PC-3 (cell line): ENCODE measurements at regions not wholly inside any gene's neighbourhood (a gene's known extent, or its start where the extent isn't known, plus 50 kb on each side); places are given as distances from the start of the nearest gene placed in this dataset.

Source experiments
- ATAC-seq: fragments of 200-7000 bp; cut with Tn5 transposase; 2 replicates; pipeline ENCODE4 v1.9.1; 2020; ENCODE audit warnings: mild to moderate bottlenecking, moderate library complexity
- BruUV-seq: library from RNA; stranded (reverse); fragments of 400-500 nt; replicated peaks from 2 replicates; lab custom pipeline; 2021; lab: Mats Ljungman, UMichigan
- CTCF ChIA-PET: fragments of 300-600 bp; sonication (Branson Sonifier 250); formaldehyde crosslinking; loops from one replicate; lab custom pipeline; 2022; ENCODE audit warnings: antibody characterized with exemption; lab: Charles Lee
- POLR2A ChIA-PET: fragments of 300-600 bp; sonication (Branson Sonifier 250); formaldehyde crosslinking; loops from one replicate; lab custom pipeline; 2022; ENCODE audit warnings: antibody characterized with exemption; ENCODE audit not compliant: unreplicated experiment; lab: Charles Lee
- DNase-seq: peaks from one replicate; pipeline ENCODE4 v3.0.0-alpha.2; 2015
- H2AFZ ChIP-seq: fragments of 300-600 bp; sonication (generic); 2 replicates; pipeline ENCODE4 v1.6.0; 2016; ENCODE audit warnings: antibody characterized with exemption, low read length
- H3F3A ChIP-seq: fragments of 300-600 bp; sonication (generic); one replicate; pipeline ENCODE4 v1.6.0; 2017; ENCODE audit warnings: antibody characterized with exemption, low read length, control low read depth, mild to moderate bottlenecking; ENCODE audit not compliant: unreplicated experiment
- H3K27ac ChIP-seq: fragments of 300-600 bp; sonication (generic); 2 replicates; pipeline ENCODE4 v1.5.1; 2016; ENCODE audit warnings: mild to moderate bottlenecking, low read length
- H3K27me3 ChIP-seq: fragments of 300-600 bp; sonication (generic); 2 replicates; pipeline ENCODE4 v1.6.1; 2016; ENCODE audit warnings: low read length, mixed read lengths
- H3K36me3 ChIP-seq: fragments of 300-600 bp; sonication (generic); 2 replicates; pipeline ENCODE4 v1.6.1; 2016; ENCODE audit warnings: low read depth, mixed run types, low read length, mixed read lengths
- H3K4me1 ChIP-seq: fragments of 300-600 bp; sonication (generic); 2 replicates; pipeline ENCODE4 v1.5.1; 2016; ENCODE audit warnings: low read length; ENCODE audit not compliant: insufficient read depth
- H3K4me2 ChIP-seq: fragments of 300-600 bp; sonication (generic); 2 replicates; pipeline ENCODE4 v1.6.0; 2016; ENCODE audit warnings: low read length
- H3K4me3 ChIP-seq: fragments of 300-600 bp; sonication (generic); 2 replicates; pipeline ENCODE4 v1.5.1; 2016; ENCODE audit warnings: mild to moderate bottlenecking, low read length, mixed read lengths
- H3K79me2 ChIP-seq: fragments of 300-600 bp; sonication (generic); 2 replicates; pipeline ENCODE4 v1.6.1; 2017; ENCODE audit warnings: low read length, mixed read lengths
- H3K9ac ChIP-seq: fragments of 300-600 bp; sonication (generic); 2 replicates; pipeline ENCODE4 v1.6.0; 2016; ENCODE audit warnings: mild to moderate bottlenecking, low read length
- H3K9me2 ChIP-seq: fragments of 300-600 bp; sonication (generic); replicated peaks from 2 replicates; pipeline ENCODE4 v1.6.1; 2016; ENCODE audit warnings: mixed run types, low read length, mixed read lengths
- H3K9me3 ChIP-seq: fragments of 300-600 bp; sonication (generic); 2 replicates; pipeline ENCODE4 v1.6.1; 2016; ENCODE audit warnings: low read length, mixed read lengths
- H4K20me1 ChIP-seq: fragments of 300-600 bp; sonication (generic); 2 replicates; pipeline ENCODE4 v1.6.1; 2016; ENCODE audit warnings: low read length, mixed read lengths
- EZH2 ChIP-seq: fragments of 300-600 bp; sonication (generic); IDR thresholded peaks from one replicate; pipeline ENCODE4 v1.6.1; 2017; ENCODE audit warnings: antibody characterized with exemption, mild to moderate bottlenecking, low read length; ENCODE audit not compliant: unreplicated experiment
- EZH2phosphoT487 ChIP-seq: fragments of 300-600 bp; sonication (generic); IDR thresholded peaks from 2 replicates; pipeline ENCODE4 v1.6.1; 2018; ENCODE audit warnings: mild to moderate bottlenecking, antibody characterized with exemption, low read length, borderline replicate concordance
- intact Hi-C: fragments of 100-400 bp; cut with micrococcal nuclease; formaldehyde crosslinking; loops from 2 replicates; pipeline ENCODE4 v1.9.0; 2023
- TF ChIP-seq, protein P1 (sequence below): fragments of 300-600 bp; sonication (generic); conservative IDR thresholded peaks from 2 replicates; pipeline ENCODE4 v1.5.1; 2017; ENCODE audit warnings: antibody characterized with exemption, low read depth, mild to moderate bottlenecking, low read length

DNA sequence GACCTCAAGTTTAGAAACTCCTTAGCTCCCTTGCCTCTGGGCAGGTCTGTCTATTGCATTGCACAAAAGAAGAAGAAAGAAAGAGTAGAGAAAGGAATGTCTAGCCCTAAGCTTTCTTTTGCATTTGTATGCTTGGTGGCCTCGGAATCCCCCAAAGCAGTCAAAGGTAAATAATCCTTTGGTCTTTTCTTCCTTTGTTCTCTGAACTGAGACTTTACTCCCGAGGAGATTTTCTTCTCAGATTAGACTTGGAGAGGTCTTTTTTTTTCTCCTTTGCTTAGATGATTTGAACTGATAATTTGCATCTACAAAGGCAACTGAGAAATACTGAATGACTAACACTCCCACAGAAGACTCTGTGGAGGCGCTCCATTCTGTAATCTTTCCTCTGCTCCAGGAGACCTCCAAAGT lies 93.2 kb downstream of the AKR1D1 start:
- no TSS peak for BruUV-seq
- ATAC-seq, result no peak
- no peak overlapping the region for H3K4me2 ChIP-seq
- H3K4me3 ChIP-seq, result no peak overlapping the region
- intact Hi-C loops, result no loop called here
- no peaks in the 10 kb centered on the region for H3K79me2 ChIP-seq
- no peaks in the 10 kb centered on the region for H3F3A ChIP-seq
- ChIA-PET CTCF (no interaction called here), POLR2A (no interaction called here)
- TF ChIP-seq EZH2phosphoT487 (no peak), EZH2 (no peak)
- TF ChIP-seq, protein P1, sequence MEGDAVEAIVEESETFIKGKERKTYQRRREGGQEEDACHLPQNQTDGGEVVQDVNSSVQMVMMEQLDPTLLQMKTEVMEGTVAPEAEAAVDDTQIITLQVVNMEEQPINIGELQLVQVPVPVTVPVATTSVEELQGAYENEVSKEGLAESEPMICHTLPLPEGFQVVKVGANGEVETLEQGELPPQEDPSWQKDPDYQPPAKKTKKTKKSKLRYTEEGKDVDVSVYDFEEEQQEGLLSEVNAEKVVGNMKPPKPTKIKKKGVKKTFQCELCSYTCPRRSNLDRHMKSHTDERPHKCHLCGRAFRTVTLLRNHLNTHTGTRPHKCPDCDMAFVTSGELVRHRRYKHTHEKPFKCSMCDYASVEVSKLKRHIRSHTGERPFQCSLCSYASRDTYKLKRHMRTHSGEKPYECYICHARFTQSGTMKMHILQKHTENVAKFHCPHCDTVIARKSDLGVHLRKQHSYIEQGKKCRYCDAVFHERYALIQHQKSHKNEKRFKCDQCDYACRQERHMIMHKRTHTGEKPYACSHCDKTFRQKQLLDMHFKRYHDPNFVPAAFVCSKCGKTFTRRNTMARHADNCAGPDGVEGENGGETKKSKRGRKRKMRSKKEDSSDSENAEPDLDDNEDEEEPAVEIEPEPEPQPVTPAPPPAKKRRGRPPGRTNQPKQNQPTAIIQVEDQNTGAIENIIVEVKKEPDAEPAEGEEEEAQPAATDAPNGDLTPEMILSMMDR, result no peak
- no peaks in the 10 kb centered on the region for H3K27me3 ChIP-seq
- no peak overlapping the region for H3K9ac ChIP-seq
- DNase-seq, result no peak
- no peaks in the 10 kb centered on the region for H3K9me2 ChIP-seq
- H4K20me1 ChIP-seq, result no peaks in the 10 kb centered on the region
- H3K9me3 ChIP-seq, result no peaks in the 10 kb centered on the region
- H3K4me1 ChIP-seq, result no peaks in the 10 kb centered on the region
- H3K27ac ChIP-seq, result no peak overlapping the region
- H3K36me3 ChIP-seq, result no peaks in the 10 kb centered on the region
- H2AFZ ChIP-seq, result no peak overlapping the region

DNA sequence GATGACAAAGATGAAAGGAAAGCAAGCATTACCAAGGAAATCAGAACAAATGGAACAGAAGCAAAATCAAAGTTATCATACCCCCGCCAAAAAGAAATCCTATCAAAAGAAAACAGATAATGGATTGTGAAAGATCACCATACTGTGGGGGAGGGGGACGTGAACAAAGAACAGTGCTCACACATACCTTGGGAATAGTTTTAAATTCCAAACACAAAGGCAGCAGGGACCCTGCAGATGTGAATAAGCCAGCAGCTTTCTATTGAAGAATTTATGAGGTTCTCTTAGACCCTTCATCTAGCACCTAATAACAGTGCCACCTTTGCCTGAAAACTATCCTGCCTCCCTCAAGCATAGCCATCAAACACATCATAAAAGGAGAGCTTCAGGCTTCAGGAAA lies 94.0 kb downstream of the AKR1D1 start:
- H3K9me3 ChIP-seq, result no peaks in the 10 kb centered on the region
- H3K79me2 ChIP-seq, result no peaks in the 10 kb centered on the region
- TF ChIP-seq, protein P1, result no peak
- TF ChIP-seq EZH2 (no peak), EZH2phosphoT487 (no peak)
- DNase-seq (no peak), ATAC-seq (no peak)
- no peak overlapping the region for H3K27ac ChIP-seq
- no peaks in the 10 kb centered on the region for H3K36me3 ChIP-seq
- intact Hi-C loops, result no loop called here
- BruUV-seq, result no TSS peak
- H3K27me3 ChIP-seq, result no peaks in the 10 kb centered on the region
- H3K4me2 ChIP-seq, result no peak overlapping the region
- H3K4me3 ChIP-seq, result no peak overlapping the region
- ChIA-PET CTCF (no interaction called here), POLR2A (no interaction called here)
- no peaks in the 10 kb centered on the region for H3F3A ChIP-seq
- no peaks in the 10 kb centered on the region for H3K9me2 ChIP-seq
- H4K20me1 ChIP-seq, result no peaks in the 10 kb centered on the region
- no peak overlapping the region for H2AFZ ChIP-seq
- no peak overlapping the region for H3K9ac ChIP-seq
- no peaks in the 10 kb centered on the region for H3K4me1 ChIP-seq

DNA sequence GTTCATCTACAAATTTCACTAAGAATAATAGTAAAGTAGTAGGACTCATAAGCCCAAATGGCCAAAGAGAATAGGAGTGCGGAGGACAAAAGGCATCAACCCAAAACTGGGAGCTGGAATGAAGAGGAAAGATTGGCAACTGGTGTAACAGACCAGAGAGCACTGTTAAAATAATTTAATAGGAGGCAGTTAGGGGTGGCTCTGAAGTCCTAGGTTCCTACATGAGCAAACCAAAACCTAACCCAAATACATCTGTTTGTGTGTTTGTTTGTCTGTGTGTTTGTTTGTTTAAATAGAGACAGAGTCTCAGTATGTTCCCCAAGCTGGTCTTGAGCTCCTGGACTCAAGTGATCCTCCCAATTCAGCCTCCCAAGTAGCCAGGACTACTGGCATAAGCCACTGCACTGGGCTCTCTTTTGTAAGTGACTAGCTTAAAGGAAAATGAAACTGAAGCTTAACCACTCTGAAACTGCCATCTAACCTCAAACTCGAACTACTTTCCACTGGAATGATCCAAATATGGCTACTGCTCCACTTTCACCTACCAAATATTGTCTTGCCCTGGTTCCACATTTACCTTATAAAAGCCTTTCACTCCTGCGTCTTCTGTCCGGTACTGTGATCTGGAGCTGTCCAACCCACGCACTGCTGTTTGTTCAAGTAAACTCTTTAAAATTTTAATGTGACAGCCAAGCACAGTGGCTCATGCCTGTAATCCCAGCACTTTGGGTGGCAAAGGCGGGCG lies 94.9 kb downstream of the AKR1D1 start:
- intact Hi-C loops, result no loop called here
- no peak overlapping the region for H3K4me2 ChIP-seq
- no peak overlapping the region for H2AFZ ChIP-seq
- TF ChIP-seq, protein P1, result no peak
- TF ChIP-seq EZH2phosphoT487 (no peak), EZH2 (no peak)
- H3K27me3 ChIP-seq, result no peaks in the 10 kb centered on the region
- H3K4me3 ChIP-seq, result no peak overlapping the region
- H3K9ac ChIP-seq, result no peak overlapping the region
- no peaks in the 10 kb centered on the region for H3K9me2 ChIP-seq
- ChIA-PET POLR2A (no interaction called here), CTCF (no interaction called here)
- DNase-seq, result no peak
- no peaks in the 10 kb centered on the region for H4K20me1 ChIP-seq
- no TSS peak for BruUV-seq
- H3K4me1 ChIP-seq, result no peaks in the 10 kb centered on the region
- H3F3A ChIP-seq, result no peaks in the 10 kb centered on the region
- H3K9me3 ChIP-seq, result no peaks in the 10 kb centered on the region
- H3K79me2 ChIP-seq, result no peaks in the 10 kb centered on the region
- no peak for ATAC-seq
- no peak overlapping the region for H3K27ac ChIP-seq
- no peaks in the 10 kb centered on the region for H3K36me3 ChIP-seq
